VCaP (cell line): ENCODE measurements at regions not wholly inside any gene's neighbourhood (a gene's known extent, or its start where the extent isn't known, plus 50 kb on each side); places are given as distances from the start of the nearest gene placed in this dataset.

Experiments
- H3K27ac ChIP-seq: fragments of 450-650 bp; 2 replicates; pipeline ENCODE4 v1.5.1; 2017
- CTCF ChIP-seq: fragments of 450-650 bp; conservative IDR thresholded peaks from 2 replicates; pipeline ENCODE4 v1.5.1; 2017; ENCODE audit warnings: mild to moderate bottlenecking, moderate library complexity

GRCh38 chr5:91245871-91246270 lies 137.2 kb downstream of the ARRDC3 start:
- TF ChIP-seq CTCF: no peak
- H3K27ac ChIP-seq: no peak overlapping the region

GRCh38 chr5:91245074-91245452 lies 138.1 kb downstream of the ARRDC3 start:
- no peak for TF ChIP-seq CTCF
- H3K27ac ChIP-seq: no peak overlapping the region

GRCh38 chr5:91244380-91245073 lies 138.6 kb downstream of the ARRDC3 start:
- no peak for TF ChIP-seq CTCF

GRCh38 chr5:91243852-91244251 lies 139.3 kb downstream of the ARRDC3 start:
- no peak for TF ChIP-seq CTCF
- H3K27ac ChIP-seq: no peak overlapping the region

More at GRCh38 chr5:91244380-91245073, 138.6 kb downstream of the ARRDC3 start:
- no peak overlapping the region for H3K27ac ChIP-seq

- TF ChIP-seq CTCF: no peak
- no peak overlapping the region for H3K27ac ChIP-seq
Measured at GRCh38 chr5:91243286-91243685, 139.8 kb downstream of the ARRDC3 start.

GRCh38 chr5:91241460-91241859 lies 141.7 kb downstream of the ARRDC3 start:
- peak overlapping the region; percentile 19; the same call in 1 of the 2 replicates for H3K27ac ChIP-seq

GRCh38 chr5:91240175-91240574 lies 142.9 kb downstream of the ARRDC3 start:
- no peak overlapping the region for H3K27ac ChIP-seq
- no peak for TF ChIP-seq CTCF

GRCh38 chr5:91235271-91235694 lies 147.8 kb downstream of the ARRDC3 start:
- H3K27ac ChIP-seq: peak overlapping the region; percentile 2; the same call in 1 of the 2 replicates
- TF ChIP-seq CTCF: no peak
